ENCODE measurements at regions not wholly inside any gene's neighbourhood (a gene's known extent, or its start where the extent isn't known, plus 50 kb on each side); places are given as distances from the start of the nearest gene placed in this dataset.

DNA sequence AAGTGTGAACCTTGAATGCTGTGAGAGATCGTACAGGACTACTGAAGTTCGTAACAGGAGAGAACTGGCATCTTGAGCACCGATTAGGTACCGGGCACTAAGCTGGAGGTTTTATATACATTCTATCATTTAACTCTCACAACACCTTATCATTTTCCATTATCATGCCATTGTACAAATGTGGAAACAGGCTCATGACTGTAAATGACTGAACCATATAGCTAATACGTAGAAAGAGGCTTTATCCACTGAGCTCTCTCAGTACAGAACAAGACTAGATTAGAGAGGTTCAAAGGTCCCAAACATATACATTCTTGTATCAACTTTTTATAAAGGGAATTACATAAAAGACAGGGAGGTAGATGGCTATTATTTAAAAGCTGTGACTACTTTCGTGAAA lies 130.6 kb downstream of the CEP57L1 start:
- TF ChIP-seq CTCF (IDR thresholded peaks at IDR 0.05) (no peak), ZFX (IDR thresholded peaks at IDR 0.05; ENCODE audit: borderline replicate concordance) (no peak)
